GM23248 (cell line): ENCODE measurements at regions not wholly inside any gene's neighbourhood (a gene's known extent, or its start where the extent isn't known, plus 50 kb on each side); places are given as distances from the start of the nearest gene placed in this dataset.

Experiments used
- EZH2 ChIP-seq: fragments of 200-600 bp; sonication (generic); IDR thresholded peaks from 2 replicates; pipeline ENCODE4 v1.6.1; 2018; ENCODE audit warnings: antibody characterized with exemption, mild to moderate bottlenecking; ENCODE audit not compliant: insufficient read depth, poor library complexity, severe bottlenecking
- EZH2phosphoT487 ChIP-seq: fragments of 200-600 bp; sonication (generic); IDR thresholded peaks from 2 replicates; pipeline ENCODE4 v1.6.1; 2018; ENCODE audit warnings: antibody characterized with exemption, moderate library complexity, mild to moderate bottlenecking, low read depth; ENCODE audit not compliant: insufficient read depth

GRCh38 chr10:32140403-32140802 lies 84.2 kb upstream of the KIF5B start:
- TF ChIP-seq EZH2 (no peak), EZH2phosphoT487 (no peak)
